ENCODE measurements at regions not wholly inside any gene's neighbourhood (a gene's known extent, or its start where the extent isn't known, plus 50 kb on each side); places are given as distances from the start of the nearest gene placed in this dataset.

DNA sequence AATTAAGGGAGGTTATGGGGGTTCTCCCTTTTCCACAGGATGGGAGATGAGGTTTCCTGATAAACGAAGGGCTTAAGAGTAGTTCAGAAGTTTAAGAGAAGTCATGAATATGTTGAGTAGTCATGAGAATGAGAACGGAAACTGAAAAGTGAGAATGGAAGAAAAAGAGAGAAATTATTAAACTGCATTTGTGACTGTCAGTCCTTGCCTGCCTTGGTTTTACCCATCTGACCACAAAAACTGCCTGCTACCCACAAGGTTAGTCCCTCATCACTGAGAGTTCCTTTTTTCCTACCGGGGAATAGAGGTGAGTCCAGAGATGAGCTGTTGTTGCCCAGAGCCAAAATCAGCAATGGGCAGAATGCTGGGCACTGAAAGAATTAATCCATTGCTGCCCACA is 174.1 kb upstream of the BET1 start:
- intact Hi-C loops (cut with micrococcal nuclease) = no loop called here
- ChIA-PET POLR2A (no interaction called here), CTCF (ENCODE audit: low intra/inter-chr PET ratio) (no interaction called here)
- no peak overlapping the region for H3K4me3 ChIP-seq
- H3K4me2 ChIP-seq (ENCODE audit: insufficient read depth, low read length) = no peak overlapping the region
- in situ Hi-C loops (cut with MboI) = no loop called here
- H3K9me1 ChIP-seq (ENCODE audit: control insufficient read depth, insufficient read depth, low read length) = no peaks in the 10 kb centered on the region
- H3K9ac ChIP-seq (ENCODE audit: insufficient read depth in 1 of 2, low read depth in 2 of 2, low read length in 2 of 2) = no peak overlapping the region
- no peaks in the 10 kb centered on the region for H3K4me1 ChIP-seq (replicated peaks in 1 of 2; ENCODE audit: control insufficient read depth in 2 of 2, insufficient read depth in 2 of 2, low read length in 2 of 2)
- H4K20me1 ChIP-seq (replicated peaks; ENCODE audit: control insufficient read depth, insufficient read depth, low read length) = no peaks in the 10 kb centered on the region
- H2AFZ ChIP-seq (ENCODE audit: low read depth, low read length) = no peak overlapping the region
- no peak for FAIRE-seq
- no peaks in the 10 kb centered on the region; a peak in 1 of 5 replicates for H3K27me3 ChIP-seq (ENCODE audit: control insufficient read depth in 2 of 2, insufficient read depth in 2 of 2, low read length in 2 of 2)
- no peak for ATAC-seq
- no peak overlapping the region for H3K27ac ChIP-seq (ENCODE audit: extremely low read depth, low read depth, low read length)
- no peak for DNase-seq (ENCODE audit: extremely low read depth in 1 of 4, low spot score in 3 of 4)
- 0% methylated on average over 3 of the region's 3 CpGs for WGBS (ENCODE audit: insufficient coverage, low coverage, missing lambda C conversion rate)
- TF ChIP-seq SRSF3 (IDR thresholded peaks at IDR 0.05; ENCODE audit: insufficient read depth, low read length) (no peak), ZNF431 (CRISPR knock-in tag; IDR thresholded peaks at IDR 0.05) (no peak), CC2D1A (IDR thresholded peaks at IDR 0.05) (no peak), CTBP1 (IDR thresholded peaks at IDR 0.05; ENCODE audit: borderline replicate concordance) (no peak), CREM (IDR thresholded peaks at IDR 0.05; ENCODE audit: low read depth) (no peak), ZNF699 (CRISPR knock-in tag; IDR thresholded peaks at IDR 0.05; ENCODE audit: insufficient replicate concordance) (no peak), MEF2D (tag; conservative IDR thresholded peaks at IDR 0.05; ENCODE audit: low read depth) (no peak)
- BruUV-seq (replicated peaks) = no TSS peak
- H3K9me3 ChIP-seq (replicated peaks; ENCODE audit: control insufficient read depth, insufficient read depth, low read depth, low read length) = no peaks in the 10 kb centered on the region
- no peaks in the 10 kb centered on the region for H3K36me3 ChIP-seq (ENCODE audit: control insufficient read depth, insufficient read depth, low read length)
- no peaks in the 10 kb centered on the region for H3K79me2 ChIP-seq (ENCODE audit: control insufficient read depth, insufficient read depth, low read length)

DNA sequence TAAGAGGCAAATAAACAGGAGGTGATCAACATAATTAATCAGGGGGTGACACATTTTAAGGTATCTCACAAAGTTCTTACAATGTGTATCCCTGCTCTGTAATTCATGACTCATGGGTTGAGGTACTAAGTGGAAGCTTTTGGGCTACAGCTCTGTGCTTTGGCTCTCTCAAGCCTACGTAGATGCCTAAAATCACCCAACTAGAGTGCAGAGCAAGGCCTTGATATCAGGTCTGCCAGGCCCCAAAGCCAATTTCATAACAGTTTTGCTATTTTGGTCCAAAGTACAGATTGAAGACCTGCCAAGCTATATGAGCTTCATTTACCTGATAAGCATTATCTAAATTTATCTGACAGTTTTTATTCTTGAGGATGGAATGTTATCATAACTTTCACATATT is 175.3 kb upstream of the BET1 start:
- Histone ChIP-seq H4K20me1 (replicated peaks; ENCODE audit: control insufficient read depth, insufficient read depth, low read length) (no peaks in the 10 kb centered on the region), H3K4me1 (replicated peaks in 1 of 2; ENCODE audit: control insufficient read depth in 2 of 2, insufficient read depth in 2 of 2, low read length in 2 of 2) (no peaks in the 10 kb centered on the region), H3K27ac (ENCODE audit: extremely low read depth, low read depth, low read length) (no peak overlapping the region), H2AFZ (ENCODE audit: low read depth, low read length) (no peak overlapping the region), H3K79me2 (ENCODE audit: control insufficient read depth, insufficient read depth, low read length) (no peaks in the 10 kb centered on the region), H3K27me3 (ENCODE audit: control insufficient read depth in 2 of 2, insufficient read depth in 2 of 2, low read length in 2 of 2) (no peaks in the 10 kb centered on the region; a peak in 1 of 5 replicates), H3K9ac (ENCODE audit: insufficient read depth in 1 of 2, low read depth in 2 of 2, low read length in 2 of 2) (no peak overlapping the region), H3K9me1 (ENCODE audit: control insufficient read depth, insufficient read depth, low read length) (no peaks in the 10 kb centered on the region), H3K36me3 (ENCODE audit: control insufficient read depth, insufficient read depth, low read length) (no peaks in the 10 kb centered on the region), H3K4me2 (ENCODE audit: insufficient read depth, low read length) (no peak overlapping the region), H3K9me3 (replicated peaks; ENCODE audit: control insufficient read depth, insufficient read depth, low read depth, low read length) (no peaks in the 10 kb centered on the region), H3K4me3 (no peak overlapping the region)
- intact Hi-C loops (cut with micrococcal nuclease) (no loop called here), in situ Hi-C loops (cut with MboI) (no loop called here)
- 0% methylated on average over 1 of the region's 1 CpG for WGBS (ENCODE audit: insufficient coverage, low coverage, missing lambda C conversion rate)
- ATAC-seq = no peak
- POLR2A ChIA-PET = no interaction called here
- FAIRE-seq = no peak
- BruUV-seq (replicated peaks) = no TSS peak
- DNase-seq (ENCODE audit: extremely low read depth in 1 of 4, low spot score in 3 of 4) = no peak
- CTCF ChIA-PET (ENCODE audit: low intra/inter-chr PET ratio) = no interaction called here
- no peak for TF ChIP-seq ADNP (tag; IDR thresholded peaks at IDR 0.05)
- no peak for TF ChIP-seq RBM39 (optimal IDR thresholded peaks at IDR 0.05; ENCODE audit: low read depth, low read length)
- TF ChIP-seq, protein P1, sequence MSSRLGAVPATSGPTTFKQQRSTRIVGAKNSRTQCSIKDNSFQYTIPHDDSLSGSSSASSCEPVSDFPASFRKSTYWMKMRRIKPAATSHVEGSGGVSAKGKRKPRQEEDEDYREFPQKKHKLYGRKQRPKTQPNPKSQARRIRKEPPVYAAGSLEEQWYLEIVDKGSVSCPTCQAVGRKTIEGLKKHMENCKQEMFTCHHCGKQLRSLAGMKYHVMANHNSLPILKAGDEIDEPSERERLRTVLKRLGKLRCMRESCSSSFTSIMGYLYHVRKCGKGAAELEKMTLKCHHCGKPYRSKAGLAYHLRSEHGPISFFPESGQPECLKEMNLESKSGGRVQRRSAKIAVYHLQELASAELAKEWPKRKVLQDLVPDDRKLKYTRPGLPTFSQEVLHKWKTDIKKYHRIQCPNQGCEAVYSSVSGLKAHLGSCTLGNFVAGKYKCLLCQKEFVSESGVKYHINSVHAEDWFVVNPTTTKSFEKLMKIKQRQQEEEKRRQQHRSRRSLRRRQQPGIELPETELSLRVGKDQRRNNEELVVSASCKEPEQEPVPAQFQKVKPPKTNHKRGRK (tag; IDR thresholded peaks at IDR 0.05) = no peak
- no peak for TF ChIP-seq CREBBP (IDR thresholded peaks at IDR 0.05; ENCODE audit: low read depth, low read length)
- TF ChIP-seq GABPA (tag; conservative IDR thresholded peaks at IDR 0.05; ENCODE audit: low read depth) = no peak
- no peak for TF ChIP-seq POLR2H (tag; IDR thresholded peaks at IDR 0.05; ENCODE audit: low read depth)
- TF ChIP-seq, protein P2, sequence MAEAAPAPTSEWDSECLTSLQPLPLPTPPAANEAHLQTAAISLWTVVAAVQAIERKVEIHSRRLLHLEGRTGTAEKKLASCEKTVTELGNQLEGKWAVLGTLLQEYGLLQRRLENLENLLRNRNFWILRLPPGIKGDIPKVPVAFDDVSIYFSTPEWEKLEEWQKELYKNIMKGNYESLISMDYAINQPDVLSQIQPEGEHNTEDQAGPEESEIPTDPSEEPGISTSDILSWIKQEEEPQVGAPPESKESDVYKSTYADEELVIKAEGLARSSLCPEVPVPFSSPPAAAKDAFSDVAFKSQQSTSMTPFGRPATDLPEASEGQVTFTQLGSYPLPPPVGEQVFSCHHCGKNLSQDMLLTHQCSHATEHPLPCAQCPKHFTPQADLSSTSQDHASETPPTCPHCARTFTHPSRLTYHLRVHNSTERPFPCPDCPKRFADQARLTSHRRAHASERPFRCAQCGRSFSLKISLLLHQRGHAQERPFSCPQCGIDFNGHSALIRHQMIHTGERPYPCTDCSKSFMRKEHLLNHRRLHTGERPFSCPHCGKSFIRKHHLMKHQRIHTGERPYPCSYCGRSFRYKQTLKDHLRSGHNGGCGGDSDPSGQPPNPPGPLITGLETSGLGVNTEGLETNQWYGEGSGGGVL (CRISPR knock-in tag; IDR thresholded peaks at IDR 0.05) = no peak
- no peak for TF ChIP-seq ZEB2 (IDR thresholded peaks at IDR 0.05)
- no peak for TF ChIP-seq ZNF41 (CRISPR knock-in tag; conservative IDR thresholded peaks at IDR 0.05)
